SK-N-SH treated with all-trans-retinoic acid at 6 μM for 48 hours (cell line): ENCODE measurements at regions not wholly inside any gene's neighbourhood (a gene's known extent, or its start where the extent isn't known, plus 50 kb on each side); places are given as distances from the start of the nearest gene placed in this dataset.

Experiments
- ARNTL ChIP-seq: fragments of 450-650 bp; formaldehyde crosslinking; IDR thresholded peaks from 2 replicates; pipeline ENCODE4 v1.5.0; 2020; ENCODE audit warnings: low read depth, mild to moderate bottlenecking, moderate library complexity, borderline replicate concordance
- CREB5 ChIP-seq: fragments of 250-450 bp; sonication (Bioruptor Pico); IDR thresholded peaks from 2 replicates; pipeline ENCODE4 v1.5.1; 2020; ENCODE audit warnings: low read depth, mild to moderate bottlenecking, moderate library complexity
- CSRNP3 ChIP-seq: fragments of 250-450 bp; sonication (Bioruptor Pico); IDR thresholded peaks from 2 replicates; pipeline ENCODE4 v1.5.1; 2021; ENCODE audit warnings: mild to moderate bottlenecking, moderate library complexity
- ESRRG ChIP-seq: fragments of 250-450 bp; sonication (Bioruptor Pico); IDR thresholded peaks from 2 replicates; pipeline ENCODE4 v1.6.1; 2021; ENCODE audit warnings: mild to moderate bottlenecking
- GLIS3 ChIP-seq: fragments of 250-450 bp; sonication (Bioruptor Pico); IDR thresholded peaks from 2 replicates; pipeline ENCODE4 v1.5.0; 2020; ENCODE audit warnings: mild to moderate bottlenecking, moderate library complexity
- ISL1 ChIP-seq: fragments of 250-450 bp; sonication (Bioruptor Pico); IDR thresholded peaks from 2 replicates; pipeline ENCODE4 v2.1.2; 2022; ENCODE audit warnings: mild to moderate bottlenecking, moderate library complexity
- OSR1 ChIP-seq: fragments of 250-450 bp; sonication (Bioruptor Pico); IDR thresholded peaks from 2 replicates; pipeline ENCODE4 v1.8.0; 2022; ENCODE audit warnings: moderate library complexity, mild to moderate bottlenecking, inconsistent platforms
- PATZ1 ChIP-seq: fragments of 250-450 bp; sonication (Bioruptor Pico); IDR thresholded peaks from 2 replicates; pipeline ENCODE4 v1.8.0; 2020; ENCODE audit warnings: mild to moderate bottlenecking, moderate library complexity, borderline replicate concordance
- PPARA ChIP-seq: fragments of 250-450 bp; sonication (Bioruptor Pico); IDR thresholded peaks from 2 replicates; pipeline ENCODE4 v1.5.0; 2020; ENCODE audit warnings: mild to moderate bottlenecking, borderline replicate concordance
- RARB ChIP-seq: fragments of 250-450 bp; sonication (Bioruptor Pico); IDR thresholded peaks from 2 replicates; pipeline ENCODE4 v1.8.0; 2021; ENCODE audit warnings: mild to moderate bottlenecking, moderate library complexity
- TOX ChIP-seq: fragments of 250-450 bp; sonication (Bioruptor Pico); IDR thresholded peaks from 2 replicates; pipeline ENCODE4 v1.8.0; 2021; ENCODE audit warnings: mild to moderate bottlenecking, moderate library complexity, borderline replicate concordance
- ZFP30 ChIP-seq: fragments of 450-650 bp; formaldehyde crosslinking; IDR thresholded peaks from 2 replicates; pipeline ENCODE4 v1.5.0; 2022; ENCODE audit warnings: mild to moderate bottlenecking, moderate library complexity
- ZNF565 ChIP-seq: fragments of 450-650 bp; formaldehyde crosslinking; conservative IDR thresholded peaks from 2 replicates; pipeline ENCODE4 v1.5.0; 2020; ENCODE audit warnings: low read depth, mild to moderate bottlenecking, moderate library complexity

- TF ChIP-seq OSR1 (CRISPR knock-in tag) (no peak), ISL1 (CRISPR knock-in tag) (peak; percentile 88), GLIS3 (no peak), TOX (CRISPR knock-in tag) (no peak), PATZ1 (no peak), PPARA (no peak), RARB (CRISPR knock-in tag) (no peak), ZNF565 (CRISPR knock-in tag) (no peak), ARNTL (CRISPR knock-in tag) (no peak), CSRNP3 (CRISPR knock-in tag) (no peak), ESRRG (no peak), CREB5 (CRISPR knock-in tag) (no peak), ZFP30 (CRISPR knock-in tag) (no peak)
Observed at GRCh38 chr10:90313576-90314325, 544.1 kb downstream of the HTR7 start.
